ENCODE measurements at regions not wholly inside any gene's neighbourhood (a gene's known extent, or its start where the extent isn't known, plus 50 kb on each side); places are given as distances from the start of the nearest gene placed in this dataset.

DNA sequence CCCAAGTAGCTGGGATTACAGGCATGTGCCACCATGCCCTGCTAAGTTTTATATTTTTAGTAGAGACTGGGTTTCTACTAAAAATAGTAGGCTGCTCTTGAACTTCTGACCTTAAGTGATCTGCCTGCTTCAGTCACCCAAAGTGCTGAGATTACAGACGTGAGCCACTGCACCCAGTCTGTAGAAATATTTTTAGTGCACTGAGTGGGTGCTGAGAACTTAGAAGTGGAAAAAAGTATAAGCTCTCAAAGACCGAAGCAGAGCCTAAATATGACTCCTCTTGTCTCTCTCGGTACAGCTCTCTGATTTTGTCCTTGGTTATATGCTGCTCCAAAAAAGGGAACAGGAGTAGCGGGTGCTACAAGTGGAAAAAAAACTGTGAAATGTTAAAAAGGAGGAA is 353.8 kb upstream of the IZUMO3 start:
- Histone ChIP-seq H2BK20ac (ENCODE audit: low read depth, low read length) (no peak overlapping the region), H2BK5ac (ENCODE audit: low read depth, low read length, poor library complexity, severe bottlenecking) (no peak overlapping the region), H2AFZ (replicated peaks; ENCODE audit: low read length, poor library complexity) (no peak overlapping the region), H4K5ac (ENCODE audit: low read depth, low read length) (no peak overlapping the region), H3K9me3 (ENCODE audit: control insufficient read depth, insufficient read depth, low read length) (peaks cover 3% of the 10 kb centered on the region; the same call in 1 of the 2 replicates), H3K4me2 (ENCODE audit: low read depth, low read length) (no peak overlapping the region), H3K36me3 (ENCODE audit: control insufficient read depth, insufficient read depth, low read length) (no peaks in the 10 kb centered on the region), H2BK120ac (ENCODE audit: low read depth, low read length) (no peak overlapping the region), H3K4me1 (ENCODE audit: control insufficient read depth, insufficient read depth, low read length) (no peaks in the 10 kb centered on the region), H3K27me3 (ENCODE audit: control insufficient read depth, insufficient read depth, low read length) (no peaks in the 10 kb centered on the region), H4K8ac (ENCODE audit: low read depth in 2 of 2, low read length in 2 of 2) (no peak overlapping the region), H2AK5ac (ENCODE audit: low read depth, low read length) (no peak overlapping the region), H3K23ac (ENCODE audit: low read depth, low read length) (no peak overlapping the region), H3K4ac (ENCODE audit: low read depth, low read length) (no peak overlapping the region), H2AK9ac (replicated peaks; ENCODE audit: low read depth, low read length, poor library complexity) (no peak overlapping the region), H3K9ac (ENCODE audit: low read depth, low read length) (no peak overlapping the region), H3K79me1 (ENCODE audit: low read depth in 1 of 2, low read length in 2 of 2) (no peaks in the 10 kb centered on the region), H3K14ac (replicated peaks; ENCODE audit: low read depth, low read length) (no peak overlapping the region), H3K18ac (ENCODE audit: low read depth, low read length) (no peak overlapping the region), H4K91ac (ENCODE audit: insufficient read depth, low read depth, low read length) (no peak overlapping the region), H4K20me1 (ENCODE audit: insufficient read depth, low read length) (no peaks in the 10 kb centered on the region), H3K56ac (ENCODE audit: extremely low read depth, insufficient read depth, low read length) (no peak overlapping the region), H3K27ac (ENCODE audit: insufficient read depth, low read length) (no peak overlapping the region), H2BK15ac (ENCODE audit: low read depth, low read length) (no peak overlapping the region), H3K4me3 (ENCODE audit: insufficient read depth, low read depth, low read length) (no peak overlapping the region), H3K9me1 (ENCODE audit: insufficient read depth, low read length) (no peaks in the 10 kb centered on the region)
- in situ Hi-C loops (cut with MboI; ENCODE audit: low sequenced_read_pairs) = no loop called here
- dilution Hi-C loops (cut with HindIII; ENCODE audit: low sequenced_read_pairs, unreplicated experiment) = no loop called here
- POLR2A ChIA-PET (ENCODE audit: unreplicated experiment) = no interaction called here
- no TSS peak for BruUV-seq (replicated peaks)
- TF ChIP-seq MAFK (IDR thresholded peaks at IDR 0.05; ENCODE audit: low read depth, low read length) (no peak), CEBPB (IDR thresholded peaks at IDR 0.05; ENCODE audit: low read depth, low read length) (no peak), POLR2A (IDR thresholded peaks at IDR 0.05; ENCODE audit: low read depth, low read length) (no peak), NFE2L2 (IDR thresholded peaks at IDR 0.05; ENCODE audit: low read depth, low read length) (no peak), MXI1 (IDR thresholded peaks at IDR 0.05; ENCODE audit: borderline replicate concordance, low read depth, low read length) (no peak), RFX5 (IDR thresholded peaks at IDR 0.05; ENCODE audit: low read depth, low read length) (no peak), SMC3 (IDR thresholded peaks at IDR 0.05; ENCODE audit: low read depth, low read length) (no peak), MAZ (IDR thresholded peaks at IDR 0.05; ENCODE audit: borderline replicate concordance, low read depth, low read length) (no peak), FOS (IDR thresholded peaks at IDR 0.05; ENCODE audit: low read depth, low read length) (no peak), CHD1 (IDR thresholded peaks at IDR 0.05; ENCODE audit: low read depth, low read length) (no peak), BHLHE40 (IDR thresholded peaks at IDR 0.05; ENCODE audit: low read depth, low read length) (no peak), RCOR1 (IDR thresholded peaks at IDR 0.05; ENCODE audit: insufficient replicate concordance, low read length) (no peak), RAD21 (IDR thresholded peaks at IDR 0.05; ENCODE audit: low read length) (no peak)
- TF ChIP-seq, protein P1, sequence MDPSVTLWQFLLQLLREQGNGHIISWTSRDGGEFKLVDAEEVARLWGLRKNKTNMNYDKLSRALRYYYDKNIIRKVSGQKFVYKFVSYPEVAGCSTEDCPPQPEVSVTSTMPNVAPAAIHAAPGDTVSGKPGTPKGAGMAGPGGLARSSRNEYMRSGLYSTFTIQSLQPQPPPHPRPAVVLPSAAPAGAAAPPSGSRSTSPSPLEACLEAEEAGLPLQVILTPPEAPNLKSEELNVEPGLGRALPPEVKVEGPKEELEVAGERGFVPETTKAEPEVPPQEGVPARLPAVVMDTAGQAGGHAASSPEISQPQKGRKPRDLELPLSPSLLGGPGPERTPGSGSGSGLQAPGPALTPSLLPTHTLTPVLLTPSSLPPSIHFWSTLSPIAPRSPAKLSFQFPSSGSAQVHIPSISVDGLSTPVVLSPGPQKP (IDR thresholded peaks at IDR 0.05; ENCODE audit: borderline replicate concordance, low read depth, low read length) = no peak
- TF ChIP-seq, protein P2, sequence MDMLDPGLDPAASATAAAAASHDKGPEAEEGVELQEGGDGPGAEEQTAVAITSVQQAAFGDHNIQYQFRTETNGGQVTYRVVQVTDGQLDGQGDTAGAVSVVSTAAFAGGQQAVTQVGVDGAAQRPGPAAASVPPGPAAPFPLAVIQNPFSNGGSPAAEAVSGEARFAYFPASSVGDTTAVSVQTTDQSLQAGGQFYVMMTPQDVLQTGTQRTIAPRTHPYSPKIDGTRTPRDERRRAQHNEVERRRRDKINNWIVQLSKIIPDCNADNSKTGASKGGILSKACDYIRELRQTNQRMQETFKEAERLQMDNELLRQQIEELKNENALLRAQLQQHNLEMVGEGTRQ (IDR thresholded peaks at IDR 0.05; ENCODE audit: low read depth, low read length) = no peak
- TF ChIP-seq, protein P3, sequence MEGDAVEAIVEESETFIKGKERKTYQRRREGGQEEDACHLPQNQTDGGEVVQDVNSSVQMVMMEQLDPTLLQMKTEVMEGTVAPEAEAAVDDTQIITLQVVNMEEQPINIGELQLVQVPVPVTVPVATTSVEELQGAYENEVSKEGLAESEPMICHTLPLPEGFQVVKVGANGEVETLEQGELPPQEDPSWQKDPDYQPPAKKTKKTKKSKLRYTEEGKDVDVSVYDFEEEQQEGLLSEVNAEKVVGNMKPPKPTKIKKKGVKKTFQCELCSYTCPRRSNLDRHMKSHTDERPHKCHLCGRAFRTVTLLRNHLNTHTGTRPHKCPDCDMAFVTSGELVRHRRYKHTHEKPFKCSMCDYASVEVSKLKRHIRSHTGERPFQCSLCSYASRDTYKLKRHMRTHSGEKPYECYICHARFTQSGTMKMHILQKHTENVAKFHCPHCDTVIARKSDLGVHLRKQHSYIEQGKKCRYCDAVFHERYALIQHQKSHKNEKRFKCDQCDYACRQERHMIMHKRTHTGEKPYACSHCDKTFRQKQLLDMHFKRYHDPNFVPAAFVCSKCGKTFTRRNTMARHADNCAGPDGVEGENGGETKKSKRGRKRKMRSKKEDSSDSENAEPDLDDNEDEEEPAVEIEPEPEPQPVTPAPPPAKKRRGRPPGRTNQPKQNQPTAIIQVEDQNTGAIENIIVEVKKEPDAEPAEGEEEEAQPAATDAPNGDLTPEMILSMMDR (conservative IDR thresholded peaks at IDR 0.05; ENCODE audit: low read depth, low read length) = no peak
- no CpG with 5 or more reads among the region's 4 CpGs for WGBS, 2 experiments (ENCODE audit: extremely low coverage in 2 of 2, insufficient read length in 1 of 2)
- CTCF ChIA-PET = interaction anchor here (0.7 to 1.0 kb wide), 2 partner anchors 72 to 81 kb away, joined by 3 read pairs; no protein-coding TSS in a partner anchor
- ATAC-seq (ENCODE audit: low read depth) = no peak
- no peak for DNase-seq
- intact Hi-C loops (cut with micrococcal nuclease) = no loop called here

Data from IMR-90 (cell line).